Islet precursor cell (in vitro differentiated cells): ENCODE measurements at regions not wholly inside any gene's neighbourhood (a gene's known extent, or its start where the extent isn't known, plus 50 kb on each side); places are given as distances from the start of the nearest gene placed in this dataset.

Experiments
- DNase-seq: peaks from one replicate; pipeline ENCODE4 v3.0.0-alpha.2; 2018

DNA sequence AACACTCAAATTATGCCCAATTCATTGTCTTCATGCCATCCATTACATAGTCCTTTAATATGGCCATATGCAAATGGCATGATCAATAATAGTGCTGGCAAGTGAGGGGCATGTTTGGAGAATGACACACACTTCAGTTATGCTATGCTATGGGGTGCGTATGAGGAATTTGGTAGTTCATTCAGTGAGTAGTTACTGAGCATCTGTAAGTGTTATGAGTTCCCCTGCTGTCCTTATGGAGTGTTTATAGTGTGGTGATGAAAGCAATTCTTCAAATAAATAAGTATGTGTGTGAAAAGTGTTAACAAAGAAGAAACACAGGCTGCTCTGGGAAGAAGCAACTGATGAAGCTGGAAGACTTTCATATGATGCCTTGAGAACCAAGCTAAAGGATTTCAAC lies 383.7 kb upstream of the SLC14A2 start:
- no peak for DNase-seq

- DNase-seq: no peak
Measured at GRCh38 chr18:45232061-45232460, 383.2 kb upstream of the SLC14A2 start.

- no peak for DNase-seq
Measured at GRCh38 chr18:45236676-45237075, 378.6 kb upstream of the SLC14A2 start.

- DNase-seq: no peak
Measured at GRCh38 chr18:45237343-45238098, 377.8 kb upstream of the SLC14A2 start.

DNA sequence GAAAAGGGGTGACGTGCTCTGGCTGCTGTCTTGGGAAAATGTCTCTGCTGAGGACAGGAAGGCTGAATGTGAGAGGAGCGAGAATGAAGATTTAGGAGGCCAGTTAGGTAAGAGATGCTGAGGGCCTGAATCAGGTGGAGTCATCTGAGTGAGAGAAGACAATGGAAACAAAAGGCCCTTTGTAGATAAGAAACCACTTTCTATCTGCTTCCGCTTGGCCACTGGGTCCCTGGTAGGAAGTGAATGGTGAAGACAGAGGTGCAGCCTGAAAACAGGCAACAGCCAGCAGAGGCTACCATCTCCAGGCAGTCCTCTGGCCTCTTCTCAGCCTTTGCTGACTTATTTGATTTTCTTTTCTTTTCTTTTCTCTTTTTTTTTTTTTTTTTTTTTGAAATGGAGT lies 374.0 kb upstream of the SLC14A2 start:
- no peak for DNase-seq

DNA sequence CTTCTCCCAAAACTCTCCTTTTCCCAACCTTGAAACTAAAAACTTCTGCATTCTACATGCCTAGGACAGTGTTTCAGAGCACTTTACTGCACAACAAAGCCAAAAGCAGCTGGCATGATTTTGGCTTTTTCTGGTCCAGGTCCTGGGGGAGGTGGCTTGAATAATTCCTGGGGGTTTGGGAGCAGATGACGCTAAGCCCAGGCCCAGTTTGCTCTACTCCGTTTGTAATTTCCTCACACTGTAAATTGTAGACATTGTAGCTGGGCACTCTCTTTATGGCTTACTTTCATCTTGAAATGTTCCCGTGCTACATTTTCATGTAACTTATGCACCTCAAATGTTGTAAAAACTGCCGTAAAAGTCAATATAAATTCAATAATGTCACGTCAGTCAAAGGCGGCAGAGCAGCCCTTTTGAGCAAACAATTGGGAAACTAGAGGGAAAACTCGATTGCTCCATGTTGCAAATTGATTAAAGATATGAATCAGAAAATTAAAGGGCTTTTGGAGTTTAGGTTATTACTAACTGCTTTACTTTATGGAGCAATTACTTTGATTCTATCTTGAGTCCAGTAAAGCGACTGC lies 373.2 kb upstream of the SLC14A2 start:
- DNase-seq: no peak

DNA sequence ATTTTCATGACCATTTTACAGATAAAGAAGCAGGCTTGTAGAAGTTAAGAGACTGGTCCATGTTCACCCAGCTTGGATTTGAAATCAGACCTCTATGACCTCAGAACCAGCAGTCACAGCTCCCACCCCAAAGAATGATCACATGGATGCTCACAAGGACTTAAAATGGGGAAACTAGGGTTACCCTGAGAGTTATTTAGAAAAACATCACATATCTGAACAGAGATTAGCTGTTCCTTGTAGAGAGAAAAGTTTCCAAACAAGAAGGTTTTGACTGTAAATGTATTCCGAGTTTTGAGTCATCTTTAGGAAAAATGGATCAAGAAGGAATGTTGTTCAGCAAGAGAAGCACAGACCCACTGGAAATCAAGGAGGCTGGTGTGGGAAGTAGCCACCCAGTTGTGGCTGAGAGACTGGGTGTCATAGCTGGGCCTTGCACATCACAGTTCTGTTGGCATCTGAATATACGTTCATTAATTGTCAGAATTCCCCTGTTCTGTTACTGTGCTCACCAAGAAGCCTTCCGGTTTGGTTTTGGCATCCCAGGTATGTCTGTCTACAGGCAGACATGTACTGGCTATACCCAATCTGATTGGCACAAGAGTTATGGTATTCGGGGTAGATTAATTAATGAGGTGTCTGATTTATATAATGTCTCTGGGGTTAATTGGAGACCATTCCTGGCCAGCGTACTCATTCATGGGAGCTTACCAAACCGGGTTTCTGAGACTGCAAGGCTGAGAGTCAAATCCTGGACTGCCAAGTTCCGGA lies 371.8 kb upstream of the SLC14A2 start:
- no peak for DNase-seq

DNA sequence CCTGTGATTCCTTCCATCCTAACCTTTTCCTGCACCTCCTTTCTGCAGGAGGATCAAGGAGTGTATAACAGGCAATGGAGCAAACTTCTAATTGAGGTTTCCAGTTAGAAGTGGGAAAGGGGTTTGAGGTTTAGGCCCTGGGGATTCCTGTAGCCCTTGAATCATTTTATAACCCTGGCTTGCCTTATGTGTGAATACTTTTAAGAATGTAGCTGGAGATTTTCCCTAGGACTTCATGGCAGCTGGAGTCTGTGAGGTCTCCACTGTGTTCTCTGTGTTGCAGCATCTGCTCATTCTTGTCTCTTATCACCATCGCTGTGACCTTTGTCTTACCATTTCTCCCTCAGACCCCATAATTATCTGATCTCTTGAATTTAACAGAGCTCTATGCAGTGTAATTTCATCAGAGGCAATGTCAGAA lies 370.2 kb upstream of the SLC14A2 start:
- no peak for DNase-seq

DNA sequence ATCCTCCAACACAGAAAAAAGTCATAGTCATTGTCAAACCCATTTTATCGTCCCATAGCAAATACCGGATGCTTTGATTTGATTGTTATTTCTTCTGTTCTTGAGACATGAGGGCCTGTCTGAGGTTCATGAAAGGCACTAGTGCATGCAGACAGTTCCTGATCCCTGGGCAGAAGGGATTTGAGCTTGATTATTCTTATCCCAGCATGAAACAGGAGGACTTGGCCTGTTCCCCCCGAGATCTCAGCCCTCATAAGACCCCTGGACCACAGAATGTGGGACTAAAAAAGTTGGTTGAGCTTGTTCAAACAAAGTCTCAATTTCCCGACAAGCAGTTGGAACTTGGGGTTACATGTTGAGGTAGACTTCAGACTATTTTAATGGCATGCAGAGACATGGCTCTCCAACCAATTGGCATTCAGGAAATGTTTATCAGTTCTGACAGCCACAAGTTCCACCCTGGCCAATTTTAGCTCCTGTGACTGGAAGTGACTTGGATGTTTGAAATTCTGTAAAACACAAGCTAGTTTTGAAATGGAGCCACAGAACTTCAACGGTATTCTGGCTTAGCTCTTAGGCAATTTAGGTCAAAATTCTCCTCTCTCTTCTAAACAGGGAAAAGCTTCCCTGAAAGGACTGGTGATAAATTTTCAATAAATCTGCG lies 366.9 kb upstream of the SLC14A2 start:
- DNase-seq: no peak

GRCh38 chr18:45249246-45249661 lies 366.0 kb upstream of the SLC14A2 start:
- no peak for DNase-seq

GRCh38 chr18:45250479-45250878 lies 364.8 kb upstream of the SLC14A2 start:
- DNase-seq: no peak

GRCh38 chr18:45251236-45251635 lies 364.0 kb upstream of the SLC14A2 start:
- DNase-seq: no peak

GRCh38 chr18:45252474-45252873 lies 362.8 kb upstream of the SLC14A2 start:
- no peak for DNase-seq

GRCh38 chr18:45253056-45253565 lies 362.2 kb upstream of the SLC14A2 start:
- DNase-seq: no peak

- DNase-seq: no peak
Measured at GRCh38 chr18:45253973-45254708, 361.1 kb upstream of the SLC14A2 start.

GRCh38 chr18:45254709-45255082 lies 360.6 kb upstream of the SLC14A2 start:
- no peak for DNase-seq

DNA sequence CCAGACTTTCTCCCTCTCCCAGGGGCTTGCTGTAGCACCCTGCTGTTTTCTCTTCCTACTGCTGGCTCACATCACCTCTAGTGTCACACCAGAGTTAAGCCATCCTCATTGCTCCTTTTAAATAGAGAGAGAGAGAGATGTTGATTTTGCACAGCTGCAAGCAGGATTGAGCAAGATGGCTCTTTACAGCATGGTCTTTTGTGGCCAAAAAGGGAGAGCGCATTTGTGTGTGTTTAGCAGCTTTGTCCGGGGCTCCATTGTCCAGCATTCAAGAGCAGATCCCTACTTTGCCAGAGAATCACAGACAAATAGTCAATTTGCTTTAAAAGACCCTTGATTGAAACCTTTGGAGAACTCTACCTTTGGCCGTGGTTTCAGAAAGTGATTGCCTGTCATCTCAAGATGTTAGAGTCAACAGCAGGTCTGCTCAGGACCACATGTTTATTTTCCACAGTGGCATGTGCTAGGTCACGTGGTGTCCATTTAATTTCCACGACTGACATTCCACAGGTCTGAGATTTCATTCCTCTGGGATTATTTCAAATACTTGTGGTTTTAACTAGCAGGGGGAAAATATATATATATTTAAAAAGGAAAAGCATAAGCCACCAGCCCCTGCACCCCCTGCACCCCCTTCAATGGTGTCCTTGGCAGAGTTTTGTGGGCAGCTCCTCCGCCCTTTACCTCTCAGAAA lies 359.9 kb upstream of the SLC14A2 start:
- DNase-seq: no peak

DNA sequence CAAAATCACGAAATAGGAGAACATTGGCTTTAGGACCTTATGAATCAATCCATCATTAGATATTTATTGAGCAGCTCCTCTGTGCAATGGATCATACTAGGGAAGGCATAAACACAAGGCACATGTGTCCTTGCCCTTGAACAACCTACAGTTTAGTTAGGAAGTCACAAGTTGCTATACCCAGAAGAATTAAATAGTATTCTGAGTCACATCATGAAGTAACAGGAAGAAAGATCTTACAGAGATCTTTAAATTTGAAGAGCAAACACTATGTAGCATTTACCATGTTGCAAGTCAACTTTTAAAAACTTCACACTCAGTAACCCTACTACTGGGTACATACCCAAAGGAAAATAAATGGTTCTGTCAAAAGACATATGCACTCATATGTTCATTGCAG lies 355.2 kb upstream of the SLC14A2 start:
- DNase-seq: no peak

DNA sequence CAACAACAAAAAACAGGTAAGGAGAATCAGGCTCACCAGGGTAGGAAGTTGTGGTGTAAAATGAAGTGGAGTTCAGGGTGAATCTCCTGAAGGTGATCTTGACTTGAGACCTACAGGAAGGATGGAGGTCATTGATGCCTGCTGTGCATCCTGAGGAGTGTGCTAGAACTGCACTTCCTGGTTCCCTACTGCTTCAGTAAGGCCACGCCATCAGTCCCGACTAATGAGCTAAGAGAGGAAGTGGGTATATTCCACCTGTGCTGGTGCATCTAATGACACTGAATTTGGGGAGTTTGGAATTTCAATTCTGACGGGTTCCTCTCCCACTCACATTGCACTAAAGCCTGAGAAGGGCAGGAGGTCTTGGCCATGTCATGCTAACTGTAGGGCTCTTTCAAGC lies 349.3 kb upstream of the SLC14A2 start:
- DNase-seq: no peak

DNA sequence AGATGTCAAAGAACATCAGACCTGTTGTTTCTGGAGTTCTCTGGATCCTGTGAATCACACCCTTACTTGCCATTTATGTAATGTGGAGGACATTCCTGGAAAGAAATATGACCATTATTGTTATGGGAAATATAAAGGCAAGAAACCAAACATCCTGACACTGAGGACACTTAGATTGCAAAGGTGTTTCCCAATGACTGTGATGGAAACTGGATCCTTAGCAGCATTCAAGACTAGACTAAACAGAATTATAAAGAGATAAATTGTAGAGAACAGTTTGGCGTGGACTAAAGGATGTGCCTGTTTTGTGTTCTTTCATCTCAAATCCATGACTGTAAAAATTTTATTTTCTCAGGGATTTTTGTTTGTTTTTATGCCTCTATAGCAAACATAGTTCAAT lies 347.7 kb upstream of the SLC14A2 start:
- DNase-seq: no peak

GRCh38 chr18:45268583-45268982 lies 346.7 kb upstream of the SLC14A2 start:
- no peak for DNase-seq

DNA sequence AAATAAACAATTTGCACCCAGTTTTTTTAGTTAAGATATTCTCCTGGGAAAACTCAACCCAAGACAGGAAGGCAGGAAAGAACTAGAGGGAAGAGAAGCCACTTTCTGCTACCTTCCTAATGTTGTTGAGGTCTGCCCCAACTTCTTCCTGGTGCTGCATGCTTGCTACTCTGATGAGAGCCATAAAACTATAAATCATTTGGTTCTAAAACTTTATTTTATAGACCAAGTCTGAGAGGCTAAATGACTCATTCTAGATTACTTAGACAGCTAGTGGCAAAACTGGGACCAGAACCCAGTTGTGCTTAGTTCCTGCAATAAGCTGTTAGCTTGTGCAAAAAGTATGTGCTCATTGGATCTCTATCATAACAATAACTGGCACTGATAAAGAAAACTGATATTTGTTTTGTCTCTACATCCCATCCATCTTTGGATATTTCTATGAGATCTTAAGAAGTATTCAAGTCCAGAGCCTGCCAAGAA lies 344.9 kb upstream of the SLC14A2 start:
- DNase-seq: no peak
